Colonic mucosa (tissue), 4 donors: ENCODE measurements at regions not wholly inside any gene's neighbourhood (a gene's known extent, or its start where the extent isn't known, plus 50 kb on each side); places are given as distances from the start of the nearest gene placed in this dataset.

Experiments used
- DNase-seq: peaks from one replicate; pipeline ENCODE4 v3.0.0-alpha.2; 2020
- H3K27ac ChIP-seq: fragments of 200-600 bp; one replicate; pipeline ENCODE4 v1.8.0; 2021
- H3K27me3 ChIP-seq: fragments of 200-600 bp; one replicate; pipeline ENCODE4 v1.8.0; 2021
- H3K36me3 ChIP-seq: fragments of 200-600 bp; one replicate; pipeline ENCODE4 v1.8.0; 2021
- H3K4me1 ChIP-seq: fragments of 200-600 bp; one replicate; pipeline ENCODE4 v1.8.0; 2021; ENCODE audit warnings: mild to moderate bottlenecking
- H3K4me3 ChIP-seq: fragments of 200-600 bp; one replicate; pipeline ENCODE4 v1.8.0; 2021
- H3K9ac ChIP-seq, 2 donors: one replicate each; pipeline ENCODE4 v1.7.0; 2013; ENCODE audit warnings: control low read depth in 2 of 2, low read depth in 2 of 2, low read length in 2 of 2
- H3K9me3 ChIP-seq: fragments of 200-600 bp; one replicate; pipeline ENCODE4 v1.8.0; 2021
- CTCF ChIP-seq: fragments of 200-600 bp; IDR thresholded peaks from one replicate; pipeline ENCODE4 v1.8.0; 2022; ENCODE audit warnings: antibody characterized with exemption, mild to moderate bottlenecking
- intact Hi-C: fragments of 100-400 bp; cut with DNase I; formaldehyde crosslinking; loops from one replicate; pipeline ENCODE4 v1.14.1; 2022
- donor health status: healthy.
- donor health status: DM: no; HTN: no; CAD: no.
- donor health status: DM: no; HTN: no; CAD: no.

DNA sequence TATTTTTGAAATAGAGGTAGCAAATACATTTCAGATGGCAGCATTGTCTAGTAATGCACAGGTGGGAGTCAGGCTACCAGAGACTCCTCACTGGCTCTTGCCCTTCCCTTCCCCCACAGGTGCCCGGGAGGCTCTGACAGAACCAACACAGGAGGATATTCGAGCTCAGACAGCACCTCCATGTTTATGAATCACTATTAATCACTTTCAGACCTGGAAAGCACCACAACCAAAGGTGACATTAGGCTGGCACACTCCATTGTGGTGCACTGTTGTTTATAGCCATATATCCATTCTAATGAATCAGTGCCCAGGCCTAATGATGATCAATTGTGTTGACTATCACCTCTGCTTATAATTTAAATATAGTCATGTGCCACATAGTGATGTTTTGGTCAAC is 107.8 kb upstream of the NAMPT start:
- Histone ChIP-seq H3K9me3 (no peaks in the 10 kb centered on the region), H3K4me3 (no peak overlapping the region), H3K27ac (no peak overlapping the region), H3K27me3 (no peaks in the 10 kb centered on the region), H3K9ac (no peak overlapping the region), H3K4me1 (no peaks in the 10 kb centered on the region), H3K36me3 (no peaks in the 10 kb centered on the region)
- intact Hi-C loops = no loop called here
- no peak for TF ChIP-seq CTCF
- DNase-seq = no peak

DNA sequence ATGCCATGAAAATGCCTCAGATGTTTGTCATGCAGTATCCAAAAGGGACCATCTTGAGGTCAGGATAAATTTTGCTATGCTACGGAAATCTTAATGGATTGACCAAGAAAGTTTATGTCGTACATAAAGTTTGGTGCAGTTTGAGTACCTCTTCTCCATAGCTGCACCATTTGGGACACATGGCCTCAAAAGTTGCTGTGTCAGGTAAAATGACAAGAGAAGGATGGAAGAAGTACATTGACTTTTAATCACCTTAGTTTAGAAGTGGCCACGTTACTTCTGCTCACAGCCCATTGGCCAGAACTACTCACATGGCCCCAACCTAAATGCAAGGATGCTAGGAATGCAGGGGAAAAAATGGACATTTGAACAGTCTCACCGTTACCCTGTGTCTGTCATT is 107.4 kb upstream of the NAMPT start:
- Histone ChIP-seq H3K9ac (no peak overlapping the region), H3K36me3 (no peaks in the 10 kb centered on the region), H3K4me3 (no peak overlapping the region), H3K4me1 (no peaks in the 10 kb centered on the region), H3K9me3 (no peaks in the 10 kb centered on the region), H3K27me3 (no peaks in the 10 kb centered on the region), H3K27ac (no peak overlapping the region)
- TF ChIP-seq CTCF = no peak
- DNase-seq = no peak
- intact Hi-C loops = no loop called here

GRCh38 chr7:106386958-106387357 is 102.2 kb upstream of the NAMPT start:
- DNase-seq = no peak
- Histone ChIP-seq H3K9ac (no peak overlapping the region), H3K36me3 (no peaks in the 10 kb centered on the region), H3K4me1 (no peaks in the 10 kb centered on the region), H3K4me3 (no peak overlapping the region), H3K27ac (no peak overlapping the region), H3K27me3 (no peaks in the 10 kb centered on the region), H3K9me3 (no peaks in the 10 kb centered on the region)
- intact Hi-C loops = no loop called here
- TF ChIP-seq CTCF = no peak

DNA sequence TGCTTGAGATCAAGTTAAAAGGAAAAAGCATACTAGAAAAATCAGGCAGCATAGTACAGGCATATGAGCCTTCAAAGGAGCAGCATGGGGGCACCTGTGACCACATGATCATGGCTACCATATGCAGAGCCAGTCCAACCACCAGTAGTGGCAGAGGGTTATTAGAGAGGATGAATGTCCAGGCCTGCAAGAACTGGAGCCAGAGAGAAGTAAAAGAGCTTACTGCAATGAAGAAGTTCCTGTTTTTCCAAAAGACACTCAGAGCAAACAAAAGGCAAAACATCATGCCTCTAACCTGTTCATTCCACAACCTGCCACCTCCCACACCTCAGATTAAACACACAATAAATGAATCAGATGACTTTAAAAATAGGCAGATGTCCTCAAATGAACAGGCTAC is 99.6 kb upstream of the NAMPT start:
- H3K27ac ChIP-seq = no peak overlapping the region
- no peak for TF ChIP-seq CTCF
- H3K9ac ChIP-seq = no peak overlapping the region
- no peaks in the 10 kb centered on the region for H3K9me3 ChIP-seq
- DNase-seq = no peak
- intact Hi-C loops = no loop called here
- no peaks in the 10 kb centered on the region for H3K4me1 ChIP-seq
- no peaks in the 10 kb centered on the region for H3K27me3 ChIP-seq
- H3K36me3 ChIP-seq = no peaks in the 10 kb centered on the region
- H3K4me3 ChIP-seq = no peak overlapping the region

DNA sequence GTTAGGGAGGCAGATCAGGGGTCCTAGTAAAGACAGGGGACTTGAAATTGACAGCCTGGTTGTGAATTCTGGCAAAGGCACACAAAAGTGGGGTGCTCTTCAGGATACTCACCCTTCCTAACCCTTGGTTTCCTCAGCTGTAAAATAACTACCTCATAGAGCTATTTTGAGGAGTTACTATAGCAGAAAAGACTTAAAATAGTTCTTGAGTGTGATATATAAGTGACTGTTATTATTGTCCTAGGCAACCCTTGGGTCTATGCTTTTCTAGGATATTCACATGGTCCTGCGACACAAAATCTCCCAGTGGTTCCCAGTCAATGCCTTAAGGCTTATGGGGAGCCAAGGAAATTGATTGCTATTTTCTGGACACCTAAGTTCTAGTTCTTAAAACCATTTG is 98.1 kb upstream of the NAMPT start:
- intact Hi-C loops = no loop called here
- Histone ChIP-seq H3K36me3 (no peaks in the 10 kb centered on the region), H3K27ac (no peak overlapping the region), H3K4me3 (no peak overlapping the region), H3K9me3 (no peaks in the 10 kb centered on the region), H3K27me3 (no peaks in the 10 kb centered on the region), H3K9ac (no peak overlapping the region), H3K4me1 (no peaks in the 10 kb centered on the region)
- TF ChIP-seq CTCF = no peak
- DNase-seq = no peak

GRCh38 chr7:106382129-106382528 is 97.3 kb upstream of the NAMPT start:
- no peak for TF ChIP-seq CTCF
- Histone ChIP-seq H3K9ac (no peak overlapping the region), H3K27ac (no peak overlapping the region), H3K4me3 (no peak overlapping the region), H3K36me3 (no peaks in the 10 kb centered on the region), H3K27me3 (no peaks in the 10 kb centered on the region), H3K4me1 (no peaks in the 10 kb centered on the region), H3K9me3 (no peaks in the 10 kb centered on the region)
- intact Hi-C loops = no loop called here
- DNase-seq = no peak
